Activated B cell treated with CpG ODN at 0.5 μM for 24 hours (primary cell): ENCODE measurements at regions not wholly inside any gene's neighbourhood (a gene's known extent, or its start where the extent isn't known, plus 50 kb on each side); places are given as distances from the start of the nearest gene placed in this dataset.
A peak's percentile ranks its signal among the peaks of the same experiment; 100 is the strongest.

Experiments
- ATAC-seq: fragments of 200-7000 bp; cut with Tn5 transposase; one replicate; pipeline ENCODE4 v1.10.0; 2021; ENCODE audit warnings: low read depth, mild to moderate bottlenecking, moderate library complexity
- CTCF ChIA-PET: fragments of 350-600 bp; sonication (Branson Sonifier 250); formaldehyde crosslinking; loops from one replicate; lab custom pipeline; 2021; ENCODE audit warnings: antibody characterized with exemption; lab: Charles Lee
- POLR2A ChIA-PET: fragments of 350-600 bp; sonication (Branson Sonifier 250); formaldehyde crosslinking; loops from one replicate; lab custom pipeline; 2021; ENCODE audit warnings: antibody characterized with exemption; lab: Charles Lee
- DNase-seq: peaks from one replicate; pipeline ENCODE4 v3.0.0; 2022
- H3K27ac Mint-ChIP-seq: one replicate; pipeline ENCODE4 v1.8.0; 2020; ENCODE audit warnings: mixed read lengths
- H3K27me3 Mint-ChIP-seq: one replicate; pipeline ENCODE4 v1.8.0; 2021; ENCODE audit warnings: mixed read lengths
- H3K36me3 Mint-ChIP-seq: one replicate; pipeline ENCODE4 v1.8.0; 2021; ENCODE audit warnings: low read depth, mixed read lengths
- H3K4me1 Mint-ChIP-seq: one replicate; pipeline ENCODE4 v1.8.0; 2021; ENCODE audit warnings: mixed read lengths
- H3K4me3 Mint-ChIP-seq: one replicate; pipeline ENCODE4 v1.8.0; 2020; ENCODE audit warnings: mild to moderate bottlenecking, mixed read lengths
- H3K9me3 Mint-ChIP-seq: one replicate; pipeline ENCODE4 v1.8.0; 2020; ENCODE audit warnings: mixed read lengths
- intact Hi-C: fragments of 100-400 bp; cut with micrococcal nuclease; formaldehyde crosslinking; loops from one replicate; pipeline ENCODE4 v1.15.1; 2024
- TF ChIP-seq, protein P1 (sequence below): fragments of 200-600 bp; IDR thresholded peaks from one replicate; pipeline ENCODE4 v1.8.0; 2022; ENCODE audit warnings: antibody characterized with exemption, mild to moderate bottlenecking

DNA sequence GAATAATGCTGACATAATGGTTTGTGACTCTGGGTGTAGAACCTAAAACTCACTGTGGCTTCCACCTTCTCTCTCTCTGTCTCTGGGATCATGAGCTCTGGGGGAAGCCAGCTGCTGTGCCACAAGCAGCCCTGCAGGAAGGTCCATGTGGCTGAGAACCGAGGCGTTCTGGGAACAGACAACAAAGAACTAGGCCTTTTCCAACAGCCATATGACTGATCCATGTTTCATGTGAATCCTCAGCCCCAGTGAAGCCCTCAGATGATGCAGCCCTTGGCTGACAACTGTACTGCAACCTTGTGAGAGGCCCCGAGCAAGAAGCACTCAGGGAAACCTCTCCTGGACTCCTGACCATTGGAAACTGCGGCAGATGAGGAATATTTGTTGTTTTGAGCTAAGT lies 56.6 kb downstream of the HLA-G start:
- intact Hi-C loops: no loop called here
- ATAC-seq (no peak), DNase-seq (no peak)
- Mint-ChIP-seq H3K27ac (no peak overlapping the region), H3K9me3 (peaks cover 5% of the 10 kb centered on the region), H3K4me3 (no peak overlapping the region), H3K4me1 (peaks cover 12% of the 10 kb centered on the region), H3K27me3 (no peaks in the 10 kb centered on the region), H3K36me3 (peaks cover 8% of the 10 kb centered on the region)
- CTCF ChIA-PET: no interaction called here
- POLR2A ChIA-PET: no interaction called here
- TF ChIP-seq, protein P1, sequence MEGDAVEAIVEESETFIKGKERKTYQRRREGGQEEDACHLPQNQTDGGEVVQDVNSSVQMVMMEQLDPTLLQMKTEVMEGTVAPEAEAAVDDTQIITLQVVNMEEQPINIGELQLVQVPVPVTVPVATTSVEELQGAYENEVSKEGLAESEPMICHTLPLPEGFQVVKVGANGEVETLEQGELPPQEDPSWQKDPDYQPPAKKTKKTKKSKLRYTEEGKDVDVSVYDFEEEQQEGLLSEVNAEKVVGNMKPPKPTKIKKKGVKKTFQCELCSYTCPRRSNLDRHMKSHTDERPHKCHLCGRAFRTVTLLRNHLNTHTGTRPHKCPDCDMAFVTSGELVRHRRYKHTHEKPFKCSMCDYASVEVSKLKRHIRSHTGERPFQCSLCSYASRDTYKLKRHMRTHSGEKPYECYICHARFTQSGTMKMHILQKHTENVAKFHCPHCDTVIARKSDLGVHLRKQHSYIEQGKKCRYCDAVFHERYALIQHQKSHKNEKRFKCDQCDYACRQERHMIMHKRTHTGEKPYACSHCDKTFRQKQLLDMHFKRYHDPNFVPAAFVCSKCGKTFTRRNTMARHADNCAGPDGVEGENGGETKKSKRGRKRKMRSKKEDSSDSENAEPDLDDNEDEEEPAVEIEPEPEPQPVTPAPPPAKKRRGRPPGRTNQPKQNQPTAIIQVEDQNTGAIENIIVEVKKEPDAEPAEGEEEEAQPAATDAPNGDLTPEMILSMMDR: no peak

DNA sequence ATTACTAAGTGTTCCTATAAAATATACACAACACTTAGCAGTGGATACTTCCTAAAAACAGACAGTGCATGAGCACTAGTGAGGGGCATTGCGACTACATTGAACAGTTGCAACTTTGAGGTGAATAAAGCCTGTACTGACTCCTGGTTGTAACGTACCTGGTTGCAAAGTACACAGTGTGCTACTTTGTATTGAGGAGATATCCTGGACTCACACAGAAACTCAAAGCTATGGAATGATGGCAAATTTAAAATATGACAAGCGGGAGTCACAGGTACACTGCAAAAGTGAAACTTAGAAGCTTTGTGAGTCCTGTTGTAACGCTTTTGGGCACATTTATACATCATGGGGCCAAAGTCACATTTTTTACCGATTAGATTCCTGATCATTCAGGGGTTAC lies 55.6 kb upstream of the HLA-A start:
- POLR2A ChIA-PET: interaction anchor here (0.7 to 1.4 kb wide), 4 partner anchors 35 to 147 kb away, joined by 4 to 7 read pairs (median 6); partner anchors contain the start of gene HLA-A
- Mint-ChIP-seq H3K27ac (peak overlapping the region; percentile 89), H3K9me3 (peaks cover 3% of the 10 kb centered on the region), H3K4me3 (peak overlapping the region; percentile 38), H3K27me3 (no peaks in the 10 kb centered on the region), H3K36me3 (peaks cover 8% of the 10 kb centered on the region), H3K4me1 (peaks cover 18% of the 10 kb centered on the region)
- TF ChIP-seq, protein P1: no peak
- no peak for DNase-seq
- no peak for ATAC-seq
- intact Hi-C loops: loop anchor here (1.0 kb wide), 1 partner anchor 56 kb away; the partner anchor contains the start of gene HLA-A
- CTCF ChIA-PET: no interaction called here

DNA sequence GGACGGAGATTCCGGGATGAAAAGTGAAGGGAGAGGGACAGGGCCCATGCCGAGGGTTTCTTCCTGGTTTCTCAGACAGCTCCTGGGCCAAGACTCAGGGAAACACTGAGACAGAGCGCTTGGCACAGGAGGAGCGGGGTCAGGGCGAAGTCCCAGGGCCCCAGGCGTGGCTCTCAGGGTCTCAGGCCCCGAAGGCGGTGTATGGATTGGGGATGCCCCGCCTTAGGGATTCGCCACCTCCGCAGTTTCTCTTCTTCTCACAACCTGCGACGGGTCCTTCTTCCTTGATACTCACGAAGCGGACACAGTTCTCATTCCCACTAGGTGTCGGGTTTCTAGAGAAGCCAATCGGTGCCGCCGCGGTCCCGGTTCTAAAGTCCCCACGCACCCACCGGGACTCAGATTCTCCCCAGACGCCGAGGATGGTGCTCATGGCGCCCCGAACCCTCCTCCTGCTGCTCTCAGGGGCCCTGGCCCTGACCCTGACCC lies 55.0 kb upstream of the HLA-A start:
- Mint-ChIP-seq H3K27me3 (no peaks in the 10 kb centered on the region), H3K36me3 (peaks cover 6% of the 10 kb centered on the region), H3K27ac (peak overlapping the region; percentile 89), H3K9me3 (peaks cover 2% of the 10 kb centered on the region), H3K4me1 (peaks cover 18% of the 10 kb centered on the region), H3K4me3 (peak overlapping the region; percentile 84)
- peak; percentile 25 for DNase-seq
- peak; percentile 37 for ATAC-seq
- TF ChIP-seq, protein P1: no peak
- ChIA-PET POLR2A (interaction anchor here (1.2 to 1.4 kb wide), 3 partner anchors 39 to 79 kb away, joined by 3 to 7 read pairs (median 7); partner anchors contain the start of gene HLA-A), CTCF (no interaction called here)
- intact Hi-C loops: loop anchor here (1.0 kb wide), 1 partner anchor 55 kb away; the partner anchor contains the start of gene HLA-A

DNA sequence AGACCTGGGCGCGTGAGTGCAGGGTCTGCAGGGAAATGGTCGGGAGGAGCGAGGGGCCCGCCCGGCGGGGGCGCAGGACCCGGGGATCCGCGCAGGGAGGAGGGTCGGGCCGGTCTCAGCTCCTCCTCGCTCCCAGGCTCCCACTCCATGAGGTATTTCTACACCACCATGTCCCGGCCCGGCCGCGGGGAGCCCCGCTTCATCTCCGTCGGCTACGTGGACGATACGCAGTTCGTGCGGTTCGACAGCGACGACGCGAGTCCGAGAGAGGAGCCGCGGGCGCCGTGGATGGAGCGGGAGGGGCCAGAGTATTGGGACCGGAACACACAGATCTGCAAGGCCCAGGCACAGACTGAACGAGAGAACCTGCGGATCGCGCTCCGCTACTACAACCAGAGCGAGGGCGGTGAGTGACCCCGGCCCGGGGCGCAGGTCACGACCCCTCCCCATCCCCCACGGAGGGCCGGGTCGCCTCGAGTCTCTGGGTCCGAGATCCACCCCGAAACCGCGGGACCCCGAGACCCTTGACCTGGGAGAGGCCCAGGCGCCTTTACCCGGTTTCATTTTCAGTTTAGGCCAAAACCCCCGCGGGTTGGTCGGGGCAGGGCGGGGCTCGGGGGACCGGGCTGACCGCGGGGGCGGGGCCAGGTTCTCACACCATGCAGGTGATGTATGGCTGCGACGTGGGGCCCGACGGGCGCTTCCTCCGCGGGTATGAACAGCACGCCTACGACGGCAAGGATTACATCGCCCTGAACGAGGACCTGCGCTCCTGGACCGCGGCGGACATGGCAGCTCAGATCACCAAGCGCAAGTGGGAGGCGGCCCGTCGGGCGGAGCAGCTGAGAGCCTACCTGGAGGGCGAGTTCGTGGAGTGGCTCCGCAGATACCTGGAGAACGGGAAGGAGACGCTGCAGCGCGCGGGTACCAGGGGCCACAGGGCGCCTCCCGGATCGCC lies 54.2 kb upstream of the HLA-A start:
- Mint-ChIP-seq H3K4me3 (peak overlapping the region; percentile 84), H3K4me1 (peaks cover 18% of the 10 kb centered on the region), H3K27ac (peak overlapping the region; percentile 89), H3K27me3 (no peaks in the 10 kb centered on the region), H3K36me3 (peaks cover 5% of the 10 kb centered on the region), H3K9me3 (no peaks in the 10 kb centered on the region)
- ChIA-PET CTCF (no interaction called here), POLR2A (interaction anchor here (0.6 to 1.4 kb wide), 4 partner anchors 20 to 78 kb away, joined by 3 to 7 read pairs (median 5); partner anchors contain the start of gene HLA-A)
- peak; percentile 86 for ATAC-seq
- intact Hi-C loops: loop anchor here (1.0 kb wide), 2 partner anchors 39 to 54 kb away; partner anchors contain the start of gene HLA-A
- peak; percentile 74 for DNase-seq
- TF ChIP-seq, protein P1: no peak
